ENCODE measurements at regions not wholly inside any gene's neighbourhood (a gene's known extent, or its start where the extent isn't known, plus 50 kb on each side); places are given as distances from the start of the nearest gene placed in this dataset.

- Histone ChIP-seq H3K4me3 (no peak overlapping the region), H3K27me3 (no peaks in the 10 kb centered on the region), H3K9me3 (no peaks in the 10 kb centered on the region), H3K27ac (no peak overlapping the region), H3K36me3 (no peaks in the 10 kb centered on the region), H3K4me1 (no peaks in the 10 kb centered on the region)
- intact Hi-C loops (cut with DNase I; ENCODE audit: low total_unique reads) (no loop called here), in situ Hi-C loops (cut with MboI; ENCODE audit: low pct_ligation_motif_present in 1 of 4, low pct_unique_long_range_greater_than_20kb in 1 of 4, low sequenced_read_pairs in 3 of 4) (no loop called here)
- WGBS, 2 donors (ENCODE audit: low coverage in 1 of 2), result 64 to 71% methylated on average over 2 of the region's 2 CpGs
- TF ChIP-seq POLR2AphosphoS5 (IDR thresholded peaks at IDR 0.05) (no peak), EP300 (IDR thresholded peaks at IDR 0.05; ENCODE audit: low read depth) (no peak), CTCF (IDR thresholded peaks at IDR 0.05) (no peak), POLR2A (IDR thresholded peaks at IDR 0.05) (no peak)
- DNase-seq, result no peak
Measured at GRCh38 chr9:12920437-12920836, 145.6 kb downstream of the LURAP1L start.

- in situ Hi-C loops (cut with MboI; ENCODE audit: low pct_ligation_motif_present in 1 of 4, low pct_unique_long_range_greater_than_20kb in 1 of 4, low sequenced_read_pairs in 3 of 4), result no loop called here
- no peaks in the 10 kb centered on the region for H3K36me3 ChIP-seq
- H3K27ac ChIP-seq, result no peak overlapping the region
- intact Hi-C loops (cut with DNase I; ENCODE audit: low total_unique reads), result no loop called here
- no peaks in the 10 kb centered on the region for H3K27me3 ChIP-seq
- H3K4me3 ChIP-seq, result no peak overlapping the region
- no peak for DNase-seq
- WGBS, 2 donors (ENCODE audit: low coverage in 1 of 2), result 76 to 81% methylated on average over 3 of the region's 3 CpGs
- H3K9me3 ChIP-seq, result no peaks in the 10 kb centered on the region
- TF ChIP-seq POLR2AphosphoS5 (IDR thresholded peaks at IDR 0.05) (no peak), EP300 (IDR thresholded peaks at IDR 0.05; ENCODE audit: low read depth) (no peak), POLR2A (IDR thresholded peaks at IDR 0.05) (no peak), CTCF (IDR thresholded peaks at IDR 0.05) (no peak)
- H3K4me1 ChIP-seq, result no peaks in the 10 kb centered on the region
Measured at GRCh38 chr9:12921621-12922020, 146.8 kb downstream of the LURAP1L start.

DNA sequence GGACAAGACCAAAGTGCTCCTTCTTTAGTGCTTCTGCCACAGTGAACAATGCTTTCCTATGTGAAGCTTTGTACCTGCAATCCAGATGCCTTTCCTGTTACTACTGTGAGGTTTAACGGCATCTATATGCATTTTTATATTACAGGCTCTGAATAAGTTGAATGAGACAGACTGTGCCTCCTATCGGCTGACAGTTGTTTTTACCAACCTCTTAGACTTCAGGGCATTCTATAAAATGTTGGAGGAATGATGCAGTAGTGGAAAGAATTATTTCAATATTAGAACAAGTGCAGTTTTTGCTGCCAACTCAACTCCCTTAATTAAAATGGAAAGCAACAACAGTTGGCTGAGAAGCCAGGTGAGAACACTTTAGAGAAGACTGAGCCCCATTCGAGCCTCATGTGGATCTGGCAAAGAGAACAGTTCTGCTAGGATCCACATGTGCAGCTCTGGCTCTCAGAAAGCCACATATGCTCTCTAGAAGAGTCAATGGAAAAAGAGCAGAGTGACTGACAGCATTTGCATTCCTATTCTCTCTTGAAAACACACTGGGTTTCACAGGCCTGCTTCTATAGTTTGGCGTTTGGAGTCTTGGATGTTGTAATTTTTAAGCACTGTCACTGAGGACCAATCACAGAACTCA lies 147.5 kb downstream of the LURAP1L start:
- H3K36me3 ChIP-seq, result no peaks in the 10 kb centered on the region
- WGBS, 2 donors (ENCODE audit: low coverage in 1 of 2), result 64 to 65% methylated on average over 2 to 4 of the region's 4 CpGs
- H3K27me3 ChIP-seq, result no peaks in the 10 kb centered on the region
- in situ Hi-C loops (cut with MboI; ENCODE audit: low pct_ligation_motif_present in 1 of 4, low pct_unique_long_range_greater_than_20kb in 1 of 4, low sequenced_read_pairs in 3 of 4) (no loop called here), intact Hi-C loops (cut with DNase I; ENCODE audit: low total_unique reads) (no loop called here)
- no peak overlapping the region for H3K4me3 ChIP-seq
- no peak for DNase-seq
- H3K4me1 ChIP-seq, result no peaks in the 10 kb centered on the region
- H3K9me3 ChIP-seq, result no peaks in the 10 kb centered on the region
- peak overlapping the region in 1 of 4 donors; percentile 9 for H3K27ac ChIP-seq
- TF ChIP-seq POLR2AphosphoS5 (IDR thresholded peaks at IDR 0.05) (no peak), CTCF (IDR thresholded peaks at IDR 0.05) (no peak), POLR2A (IDR thresholded peaks at IDR 0.05) (no peak), EP300 (IDR thresholded peaks at IDR 0.05; ENCODE audit: low read depth) (no peak)

- Histone ChIP-seq H3K9me3 (no peaks in the 10 kb centered on the region), H3K36me3 (no peaks in the 10 kb centered on the region), H3K27me3 (no peaks in the 10 kb centered on the region), H3K27ac (peak overlapping the region in 2 of 4 donors; percentile 11 to 33), H3K4me1 (no peaks in the 10 kb centered on the region), H3K4me3 (no peak overlapping the region)
- in situ Hi-C loops (cut with MboI; ENCODE audit: low pct_ligation_motif_present in 1 of 4, low pct_unique_long_range_greater_than_20kb in 1 of 4, low sequenced_read_pairs in 3 of 4), result no loop called here
- DNase-seq, result peak; percentile 9
- TF ChIP-seq POLR2AphosphoS5 (IDR thresholded peaks at IDR 0.05) (peak in 2 of 3 donors; percentile 20 to 54), CTCF (IDR thresholded peaks at IDR 0.05) (no peak), POLR2A (IDR thresholded peaks at IDR 0.05) (no peak), EP300 (IDR thresholded peaks at IDR 0.05; ENCODE audit: low read depth) (peak; percentile 74)
- intact Hi-C loops (cut with DNase I; ENCODE audit: low total_unique reads), result no loop called here
- 62 to 75% methylated on average over 1 of the region's 1 CpG for WGBS, 2 donors (ENCODE audit: low coverage in 1 of 2)
Measured at GRCh38 chr9:12923468-12924009, 148.7 kb downstream of the LURAP1L start.
